Endometrial microvascular endothelial cells (primary cell): ENCODE measurements at regions not wholly inside any gene's neighbourhood (a gene's known extent, or its start where the extent isn't known, plus 50 kb on each side); places are given as distances from the start of the nearest gene placed in this dataset.

Source experiments
- in situ Hi-C: cut with HindIII; loops from 2 replicates; pipeline ENCODE4 v1.10.0; 2017; ENCODE audit warnings: low sequenced_read_pairs, low pct_unique_long_range_greater_than_20kb; ENCODE audit errors: inconsistent ontology term

DNA sequence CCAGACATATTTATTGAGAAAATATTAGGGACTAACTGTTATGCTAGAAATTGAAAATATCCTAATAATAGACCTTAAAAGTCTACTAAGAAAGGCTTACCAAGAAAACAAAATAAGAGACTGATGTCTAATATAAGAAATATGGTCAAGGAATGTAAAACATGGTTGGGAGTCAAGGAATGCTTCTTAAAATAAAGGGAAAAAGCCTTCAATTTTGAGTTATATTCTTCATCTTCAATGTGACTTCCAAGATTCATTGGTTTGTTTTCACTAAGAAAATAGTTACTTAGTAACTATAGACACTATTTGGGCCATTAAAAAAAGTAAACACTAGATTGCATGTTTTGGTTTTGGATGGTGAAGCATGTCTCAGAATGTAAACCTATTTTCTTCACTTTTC lies 88.1 kb upstream of the ETV6 start:
- in situ Hi-C loops, result no loop called here

GRCh38 chr12:11563785-11564739 lies 85.4 kb upstream of the ETV6 start:
- in situ Hi-C loops, result no loop called here

GRCh38 chr12:11564984-11565651 lies 84.4 kb upstream of the ETV6 start:
- in situ Hi-C loops, result no loop called here

DNA sequence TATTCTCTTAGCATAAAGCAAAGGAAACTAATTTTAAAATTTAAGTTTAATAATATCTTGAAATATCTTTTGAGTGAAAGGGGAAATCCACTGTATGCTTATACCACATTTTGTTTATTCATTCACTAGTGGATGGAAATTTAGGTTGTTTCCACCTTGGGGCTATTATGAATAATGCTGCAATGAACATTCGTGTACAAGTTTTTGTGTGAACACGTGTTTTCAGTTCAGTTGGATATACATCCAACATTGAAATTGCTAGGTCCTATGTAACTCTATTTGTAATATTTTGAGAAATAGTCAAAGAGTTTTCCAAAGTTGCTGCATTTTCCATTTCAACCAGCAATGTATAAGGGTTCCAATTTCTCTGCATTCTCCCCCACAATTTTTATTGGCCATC lies 83.7 kb upstream of the ETV6 start:
- in situ Hi-C loops, result no loop called here

- in situ Hi-C loops, result no loop called here
Observed at GRCh38 chr12:11568155-11568761, 81.2 kb upstream of the ETV6 start.

DNA sequence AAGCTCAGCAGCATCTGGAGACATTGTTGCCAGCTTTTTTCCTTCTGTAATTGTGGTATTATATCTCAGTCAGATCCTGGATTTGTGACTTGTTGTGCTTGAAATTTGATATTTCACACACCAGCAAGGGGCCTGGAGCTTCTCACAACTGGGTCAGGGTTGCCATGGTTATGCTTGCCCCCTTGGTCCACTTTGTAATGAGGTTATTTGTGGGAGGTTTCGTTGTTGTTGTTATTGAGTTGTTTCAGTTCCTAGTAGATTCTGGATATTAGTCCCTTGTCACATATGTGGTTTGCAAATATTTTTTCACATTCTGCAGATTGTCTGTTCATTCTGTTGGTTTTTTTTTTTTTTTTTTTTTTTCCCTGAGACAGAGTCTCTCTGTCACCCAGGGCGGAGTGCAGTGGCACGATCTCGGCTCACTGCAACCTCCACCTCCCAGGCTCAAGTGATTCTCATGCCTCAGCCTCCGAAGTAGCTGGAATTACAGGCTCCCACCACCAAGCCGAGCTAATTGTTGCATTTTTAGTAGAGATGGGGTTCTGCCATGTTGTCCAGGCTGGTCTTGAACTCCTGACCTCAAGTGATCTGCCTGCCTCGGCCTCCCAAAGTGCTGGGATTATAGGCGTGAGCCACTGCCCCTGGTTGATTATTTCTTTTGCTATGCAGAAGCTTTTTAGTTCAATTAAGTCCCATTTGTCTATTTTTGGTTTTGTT lies 80.6 kb upstream of the ETV6 start:
- in situ Hi-C loops, result no loop called here

GRCh38 chr12:11569716-11570115 lies 79.8 kb upstream of the ETV6 start:
- in situ Hi-C loops, result no loop called here

DNA sequence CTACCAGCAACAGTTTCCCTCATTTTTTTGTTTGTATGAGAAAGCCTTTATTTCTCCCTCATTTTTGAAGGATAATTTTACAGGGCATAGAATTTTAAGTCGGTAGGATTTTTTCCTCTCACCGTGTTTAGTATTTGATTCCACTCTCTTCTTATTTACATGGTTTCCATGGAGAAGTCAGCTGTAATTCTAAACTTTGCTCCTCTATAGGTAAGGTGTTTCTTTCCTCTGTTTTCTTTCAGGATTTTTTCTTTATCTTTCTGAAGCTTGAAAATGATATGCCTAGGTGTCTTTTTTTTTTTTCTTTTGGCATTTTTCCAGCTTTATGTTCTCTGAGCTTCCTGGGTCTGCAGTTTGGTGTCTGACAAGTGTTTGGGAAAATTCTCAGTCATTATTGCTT lies 75.6 kb upstream of the ETV6 start:
- in situ Hi-C loops, result no loop called here

DNA sequence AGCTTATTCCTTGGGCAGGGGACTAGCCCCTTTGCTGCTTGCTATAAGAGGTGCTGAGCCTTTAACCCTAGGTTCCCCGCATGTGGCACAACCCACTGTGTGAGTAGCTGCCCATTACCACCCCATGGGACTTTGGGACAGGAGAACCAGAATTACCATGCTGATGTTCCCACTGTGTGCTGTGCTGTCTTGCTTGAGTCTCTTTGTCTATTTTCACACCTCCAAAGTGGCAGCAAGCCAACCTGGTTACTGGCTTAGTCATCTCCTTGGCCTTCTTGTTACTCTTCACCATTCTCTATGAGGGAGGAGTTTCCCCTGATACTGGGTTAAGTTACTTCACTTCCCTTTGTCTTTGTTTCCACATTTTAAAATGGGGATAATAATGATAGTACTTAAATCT lies 73.4 kb upstream of the ETV6 start:
- in situ Hi-C loops, result loop anchor here (25.0 kb wide), 1 partner anchor 461 kb away; no protein-coding TSS in a partner anchor

GRCh38 chr12:11577658-11578260 lies 71.7 kb upstream of the ETV6 start:
- in situ Hi-C loops, result loop anchor here (25.0 kb wide), 1 partner anchor 460 kb away; no protein-coding TSS in a partner anchor

DNA sequence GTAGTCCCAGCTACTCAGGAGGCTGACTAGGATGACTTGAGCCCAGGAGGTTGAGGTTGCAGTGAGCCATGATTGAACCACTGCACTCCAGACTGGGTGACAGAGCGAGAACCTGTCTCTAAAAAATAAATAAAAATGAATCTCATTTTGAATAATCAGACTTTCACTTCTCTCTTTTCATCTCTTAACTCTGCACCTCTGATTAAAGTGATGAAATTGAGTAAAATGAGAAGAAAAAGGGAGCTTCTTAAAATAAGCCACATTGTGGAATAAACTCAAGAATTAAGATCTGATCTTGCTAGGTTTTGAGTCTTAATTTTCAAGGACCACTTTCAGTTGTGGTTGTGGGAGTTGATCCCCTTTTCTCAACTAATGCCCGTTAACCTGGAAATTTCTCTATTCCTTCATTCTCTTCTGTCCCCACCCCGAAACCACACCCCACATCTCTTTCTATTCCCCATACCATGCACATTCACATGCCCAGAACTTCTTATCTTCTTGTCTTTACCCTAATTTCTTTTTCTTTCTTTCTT lies 70.9 kb upstream of the ETV6 start:
- in situ Hi-C loops, result loop anchor here (25.0 kb wide), 1 partner anchor 459 kb away; no protein-coding TSS in a partner anchor

DNA sequence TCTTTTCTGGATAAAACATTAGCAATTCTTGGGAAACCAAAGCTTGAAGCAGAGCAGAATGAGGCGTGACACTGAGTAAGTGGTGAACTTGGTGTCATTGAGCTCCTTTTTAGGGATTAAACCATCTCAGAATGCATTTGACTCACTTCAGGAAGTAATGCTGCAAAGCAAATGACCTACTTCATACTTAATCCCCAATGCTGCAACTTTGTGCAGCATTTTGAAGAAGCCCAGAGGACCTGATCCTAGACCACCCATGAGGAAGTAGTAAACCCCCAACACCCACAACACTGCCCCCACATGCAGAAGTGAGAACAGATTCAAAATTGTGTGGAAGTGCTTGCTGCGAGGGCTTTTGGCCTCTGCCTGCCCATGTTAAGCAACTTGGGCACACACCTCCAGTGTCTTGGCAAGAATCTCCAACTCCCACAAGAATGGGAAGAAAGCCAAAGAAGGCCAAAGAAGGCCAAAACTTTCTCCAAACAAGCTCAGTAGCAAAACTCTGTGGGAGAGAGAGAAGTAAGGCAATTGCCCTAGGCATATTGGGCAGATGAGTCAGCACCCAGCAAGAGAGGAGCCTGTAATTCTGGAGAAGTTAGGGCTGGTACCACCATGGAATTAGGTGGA lies 69.2 kb upstream of the ETV6 start:
- in situ Hi-C loops, result loop anchor here (10.0 to 25.0 kb wide), 2 partner anchors 65 to 457 kb away; partner anchors contain the start of gene ETV6

DNA sequence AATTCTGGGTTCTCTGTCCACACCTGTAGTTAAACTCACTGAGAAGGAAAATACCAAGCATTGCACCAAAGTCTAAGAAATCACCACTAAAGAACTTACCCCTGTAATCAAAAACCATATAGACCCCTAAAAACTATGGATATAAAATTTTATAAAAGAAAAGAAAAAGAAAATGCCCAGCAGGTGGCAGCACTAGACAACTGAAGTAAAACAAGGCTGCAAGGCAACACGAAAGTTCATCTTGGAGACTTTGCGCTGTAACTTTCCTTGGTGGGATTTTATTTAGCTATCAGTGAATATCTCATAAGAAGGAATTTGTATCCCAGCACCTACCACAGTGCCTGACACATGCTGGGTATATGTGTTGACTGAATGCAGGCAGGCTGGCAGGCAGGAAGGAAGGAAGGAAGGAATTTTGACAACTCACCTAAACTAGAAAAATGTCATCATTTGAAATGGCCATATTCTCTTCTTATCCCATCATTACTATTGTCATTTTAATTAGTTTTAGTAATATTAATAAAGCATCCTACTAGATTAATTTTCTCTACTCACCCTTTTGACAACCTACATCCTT lies 68.2 kb upstream of the ETV6 start:
- in situ Hi-C loops, result loop anchor here (10.0 to 25.0 kb wide), 2 partner anchors 64 to 456 kb away; partner anchors contain the start of gene ETV6

DNA sequence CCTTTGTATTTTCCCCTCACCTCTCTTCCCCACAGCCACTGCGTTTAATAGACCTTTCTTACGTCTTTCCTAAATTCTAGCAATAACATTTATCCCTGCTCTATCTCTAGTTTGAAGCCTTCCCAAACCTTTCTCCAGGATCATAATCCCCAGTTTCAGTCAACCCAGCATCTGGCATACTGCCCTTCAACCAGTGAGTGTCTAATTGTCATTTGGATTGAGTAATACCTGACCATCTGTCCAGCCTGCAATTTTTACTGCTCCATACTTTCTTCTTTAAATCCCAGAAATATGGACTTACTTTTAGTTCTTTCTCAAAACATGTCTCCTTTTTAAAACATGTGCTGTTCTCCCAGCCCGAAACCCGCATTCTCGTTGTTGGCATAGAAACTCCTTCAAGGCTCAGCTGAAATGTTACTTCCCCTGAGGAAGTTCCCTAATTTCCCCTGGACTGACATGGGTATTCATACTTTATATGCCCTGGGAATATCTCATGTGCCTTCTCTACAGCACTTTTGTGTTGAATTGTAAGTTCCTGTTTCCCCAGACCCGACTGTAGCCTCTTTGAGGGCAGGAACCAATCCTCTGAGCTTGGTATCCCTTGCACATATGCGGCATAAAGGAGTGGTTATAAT lies 65.1 kb upstream of the ETV6 start:
- in situ Hi-C loops, result loop anchor here (10.0 to 25.0 kb wide), 2 partner anchors 60 to 453 kb away; partner anchors contain the start of gene ETV6

GRCh38 chr12:11592484-11592883 lies 57.0 kb upstream of the ETV6 start:
- in situ Hi-C loops, result loop anchor here (25.0 kb wide), 1 partner anchor 445 kb away; no protein-coding TSS in a partner anchor

GRCh38 chr12:11593013-11593412 lies 56.5 kb upstream of the ETV6 start:
- in situ Hi-C loops, result loop anchor here (25.0 kb wide), 1 partner anchor 444 kb away; no protein-coding TSS in a partner anchor

GRCh38 chr12:11595080-11595479 lies 54.4 kb upstream of the ETV6 start:
- in situ Hi-C loops, result loop anchor here (25.0 kb wide), 1 partner anchor 442 kb away; no protein-coding TSS in a partner anchor
